Mesenchymal stem cell (in vitro differentiated cells and primary cell): ENCODE measurements at regions not wholly inside any gene's neighbourhood (a gene's known extent, or its start where the extent isn't known, plus 50 kb on each side); places are given as distances from the start of the nearest gene placed in this dataset.

Experiments
- DNase-seq: peaks from one replicate; pipeline ENCODE4 v3.0.0-alpha.2; 2013
- H2AFZ ChIP-seq: one replicate; pipeline ENCODE4 v1.6.1; 2013; ENCODE audit warnings: low read depth, mild to moderate bottlenecking, control low read depth, inconsistent platforms, low read length, moderate library complexity
- H2AK5ac ChIP-seq: 2 replicates; pipeline ENCODE4 v1.6.1; 2013; ENCODE audit warnings: low read length, moderate library complexity, mild to moderate bottlenecking, inconsistent platforms; ENCODE audit not compliant: severe bottlenecking
- H2BK120ac ChIP-seq: one replicate; pipeline ENCODE4 v1.6.1; 2013; ENCODE audit warnings: low read depth, mild to moderate bottlenecking, inconsistent platforms, low read length, moderate library complexity
- H2BK12ac ChIP-seq, 2 experiments: one replicate each; pipeline ENCODE4 v1.6.1; 2013; ENCODE audit warnings: inconsistent platforms in 2 of 2, low read length in 2 of 2, mild to moderate bottlenecking in 2 of 2, moderate library complexity in 2 of 2, control low read depth in 1 of 2
- H2BK15ac ChIP-seq: one replicate; pipeline ENCODE4 v1.6.1; 2013; ENCODE audit warnings: mild to moderate bottlenecking, low read depth, inconsistent platforms; ENCODE audit not compliant: poor library complexity, severe bottlenecking
- H2BK5ac ChIP-seq: 2 replicates; pipeline ENCODE4 v1.6.1; 2013; ENCODE audit warnings: low read depth, mild to moderate bottlenecking, low read length, control low read depth, inconsistent platforms; ENCODE audit not compliant: poor library complexity, severe bottlenecking
- H3K14ac ChIP-seq, 2 experiments: one replicate each; pipeline ENCODE4 v1.6.1; 2013; ENCODE audit warnings: inconsistent platforms in 2 of 2, low read length in 2 of 2, control low read depth in 1 of 2, mild to moderate bottlenecking in 1 of 2, moderate library complexity in 1 of 2
- H3K18ac ChIP-seq, 2 experiments: one replicate each; pipeline ENCODE4 v1.6.1; 2013; ENCODE audit warnings: inconsistent platforms in 2 of 2, low read length in 2 of 2, control low read depth in 1 of 2, low read depth in 1 of 2, mild to moderate bottlenecking in 1 of 2
- H3K23ac ChIP-seq, 2 experiments: one replicate each; pipeline ENCODE4 v1.6.1; 2013; ENCODE audit warnings: inconsistent platforms in 2 of 2, low read length in 2 of 2, mild to moderate bottlenecking in 2 of 2, moderate library complexity in 2 of 2, control low read depth in 1 of 2
- H3K27ac ChIP-seq: 2 replicates; pipeline ENCODE4 v1.5.1; 2013; ENCODE audit warnings: mild to moderate bottlenecking, moderate library complexity, low read length, control low read depth, inconsistent platforms; ENCODE audit not compliant: poor library complexity, severe bottlenecking
- H3K27me3 ChIP-seq, 2 experiments: 2 replicates each; pipeline versions ENCODE4 v1.6.1 to v1.7.0; 2013; ENCODE audit warnings: low read length in 2 of 2, mild to moderate bottlenecking in 2 of 2, moderate library complexity in 2 of 2, control low read depth in 1 of 2, inconsistent platforms in 1 of 2; ENCODE audit not compliant: control insufficient read depth in 1 of 2, insufficient read depth in 1 of 2
- H3K36me3 ChIP-seq, 2 experiments: 2 replicates each; pipeline versions ENCODE4 v1.6.1 to v1.7.0; 2013; ENCODE audit warnings: low read length in 2 of 2, control low read depth in 1 of 2, inconsistent platforms in 1 of 2, low read depth in 1 of 2, mild to moderate bottlenecking in 1 of 2; ENCODE audit not compliant: insufficient read depth in 2 of 2, control insufficient read depth in 1 of 2
- H3K4ac ChIP-seq, 2 experiments: one replicate each; pipeline ENCODE4 v1.6.1; 2013; ENCODE audit warnings: inconsistent platforms in 2 of 2, low read length in 2 of 2, mild to moderate bottlenecking in 2 of 2, moderate library complexity in 2 of 2, control low read depth in 1 of 2, low read depth in 1 of 2
- H3K4me1 ChIP-seq: 2 replicates; pipeline ENCODE4 v1.6.1; 2013; ENCODE audit warnings: low read depth, low read length, control low read depth; ENCODE audit not compliant: control insufficient read depth, insufficient read depth
- H3K4me2 ChIP-seq: 2 replicates; pipeline ENCODE4 v1.6.1; 2013; ENCODE audit warnings: low read length, mild to moderate bottlenecking, inconsistent platforms; ENCODE audit not compliant: poor library complexity, severe bottlenecking
- H3K4me3 ChIP-seq, 2 experiments: 2 replicates each; pipeline versions ENCODE4 v1.5.1 to v1.7.0; 2013; ENCODE audit warnings: low read length in 2 of 2, mild to moderate bottlenecking in 2 of 2, control low read depth in 1 of 2, low read depth in 1 of 2; ENCODE audit not compliant: insufficient read depth in 1 of 2
- H3K79me1 ChIP-seq: replicated peaks from 2 replicates; pipeline ENCODE4 v1.6.1; 2013; ENCODE audit warnings: mild to moderate bottlenecking, control low read depth, low read length, inconsistent platforms; ENCODE audit not compliant: poor library complexity, severe bottlenecking
- H3K9ac ChIP-seq: 2 replicates; pipeline ENCODE4 v1.7.0; 2013; ENCODE audit warnings: mild to moderate bottlenecking, low read length, moderate library complexity
- H3K9me3 ChIP-seq: 2 replicates; pipeline ENCODE4 v1.7.0; 2013; ENCODE audit warnings: mild to moderate bottlenecking, low read length; ENCODE audit not compliant: control insufficient read depth
- H4K8ac ChIP-seq: one replicate; pipeline ENCODE4 v1.6.1; 2013; ENCODE audit warnings: inconsistent platforms, mild to moderate bottlenecking, low read length, moderate library complexity
- H4K91ac ChIP-seq: one replicate; pipeline ENCODE4 v1.6.1; 2013; ENCODE audit warnings: mild to moderate bottlenecking, low read length, inconsistent platforms
- WGBS: methylation state at CpG from one replicate; pipeline ENCODE4 v1.1.7; 2013; ENCODE audit warnings: mixed read lengths; 5-methylcytosine and 5-hydroxymethylcytosine counted together

GRCh38 chr3:70899816-70900215 is 587.4 kb upstream of the MDFIC2 start:
- H3K14ac ChIP-seq: no peak overlapping the region
- no peak overlapping the region for H2AK5ac ChIP-seq
- no peak overlapping the region for H4K8ac ChIP-seq
- DNase-seq: no peak
- no peaks in the 10 kb centered on the region for H3K4me1 ChIP-seq
- H3K23ac ChIP-seq: no peak overlapping the region
- H2BK12ac ChIP-seq: no peak overlapping the region
- no peak overlapping the region for H2AFZ ChIP-seq
- no peak overlapping the region for H2BK5ac ChIP-seq
- no peak overlapping the region for H2BK15ac ChIP-seq
- no peak overlapping the region for H3K27ac ChIP-seq
- WGBS: 78% methylated on average over 2 of the region's 4 CpGs
- no peak overlapping the region for H3K4ac ChIP-seq
- H3K4me3 ChIP-seq: no peak overlapping the region
- no peaks in the 10 kb centered on the region for H3K36me3 ChIP-seq
- no peak overlapping the region for H3K18ac ChIP-seq
- H2BK120ac ChIP-seq: no peak overlapping the region
- peaks cover 3% of the 10 kb centered on the region for H3K9me3 ChIP-seq
- no peak overlapping the region for H3K9ac ChIP-seq
- H3K27me3 ChIP-seq: no peaks in the 10 kb centered on the region
- no peak overlapping the region for H4K91ac ChIP-seq
- no peak overlapping the region for H3K4me2 ChIP-seq
- no peaks in the 10 kb centered on the region for H3K79me1 ChIP-seq

GRCh38 chr3:70890020-70890394 is 577.6 kb upstream of the MDFIC2 start:
- no peak for DNase-seq
- no peak overlapping the region for H4K91ac ChIP-seq
- no peak overlapping the region for H2BK5ac ChIP-seq
- no peak overlapping the region for H3K4me3 ChIP-seq
- no peak overlapping the region for H2AK5ac ChIP-seq
- no peak overlapping the region for H3K14ac ChIP-seq
- WGBS: 94% methylated on average over 3 of the region's 3 CpGs
- H2BK12ac ChIP-seq: no peak overlapping the region
- no peaks in the 10 kb centered on the region for H3K36me3 ChIP-seq
- H2BK120ac ChIP-seq: no peak overlapping the region
- H3K9me3 ChIP-seq: no peaks in the 10 kb centered on the region
- H3K27ac ChIP-seq: no peak overlapping the region
- no peaks in the 10 kb centered on the region for H3K27me3 ChIP-seq
- no peak overlapping the region for H4K8ac ChIP-seq
- no peak overlapping the region for H3K9ac ChIP-seq
- no peak overlapping the region for H2AFZ ChIP-seq
- no peaks in the 10 kb centered on the region for H3K4me1 ChIP-seq
- no peak overlapping the region for H2BK15ac ChIP-seq
- H3K23ac ChIP-seq: no peak overlapping the region
- H3K18ac ChIP-seq: no peak overlapping the region
- H3K79me1 ChIP-seq: no peaks in the 10 kb centered on the region
- no peak overlapping the region for H3K4me2 ChIP-seq
- no peak overlapping the region for H3K4ac ChIP-seq

GRCh38 chr3:70889162-70890019 is 577.0 kb upstream of the MDFIC2 start:
- Histone ChIP-seq H3K9ac (no peak overlapping the region), H2BK15ac (no peak overlapping the region), H2BK5ac (no peak overlapping the region), H2AFZ (no peak overlapping the region), H3K4me3 (no peak overlapping the region), H3K9me3 (no peaks in the 10 kb centered on the region), H4K91ac (no peak overlapping the region), H3K4me2 (no peak overlapping the region), H3K14ac (no peak overlapping the region), H3K36me3 (no peaks in the 10 kb centered on the region), H3K4me1 (no peaks in the 10 kb centered on the region), H3K27ac (no peak overlapping the region), H3K27me3 (no peaks in the 10 kb centered on the region), H2BK12ac (no peak overlapping the region), H4K8ac (no peak overlapping the region), H3K18ac (no peak overlapping the region), H3K4ac (no peak overlapping the region), H3K79me1 (no peaks in the 10 kb centered on the region), H2BK120ac (no peak overlapping the region), H3K23ac (no peak overlapping the region), H2AK5ac (no peak overlapping the region)
- WGBS: 60% methylated on average over 6 of the region's 8 CpGs
- DNase-seq: peak; percentile 11

- Histone ChIP-seq H3K9ac (no peak overlapping the region), H2AFZ (no peak overlapping the region), H3K14ac (no peak overlapping the region), H3K36me3 (no peaks in the 10 kb centered on the region), H3K4me2 (no peak overlapping the region), H3K27me3 (no peaks in the 10 kb centered on the region), H2BK15ac (no peak overlapping the region), H2BK5ac (no peak overlapping the region), H3K9me3 (no peaks in the 10 kb centered on the region), H3K27ac (no peak overlapping the region), H4K91ac (no peak overlapping the region), H3K79me1 (no peaks in the 10 kb centered on the region), H4K8ac (no peak overlapping the region), H3K4me3 (no peak overlapping the region), H3K4me1 (no peaks in the 10 kb centered on the region), H2BK120ac (no peak overlapping the region), H3K18ac (no peak overlapping the region), H3K4ac (no peak overlapping the region), H2BK12ac (no peak overlapping the region), H3K23ac (no peak overlapping the region), H2AK5ac (no peak overlapping the region)
- WGBS: 89% methylated on average over 6 of the region's 6 CpGs
- DNase-seq: no peak
Observed at GRCh38 chr3:70885636-70886035, 573.2 kb upstream of the MDFIC2 start.
